ENCODE measurements at regions not wholly inside any gene's neighbourhood (a gene's known extent, or its start where the extent isn't known, plus 50 kb on each side); places are given as distances from the start of the nearest gene placed in this dataset.

DNA sequence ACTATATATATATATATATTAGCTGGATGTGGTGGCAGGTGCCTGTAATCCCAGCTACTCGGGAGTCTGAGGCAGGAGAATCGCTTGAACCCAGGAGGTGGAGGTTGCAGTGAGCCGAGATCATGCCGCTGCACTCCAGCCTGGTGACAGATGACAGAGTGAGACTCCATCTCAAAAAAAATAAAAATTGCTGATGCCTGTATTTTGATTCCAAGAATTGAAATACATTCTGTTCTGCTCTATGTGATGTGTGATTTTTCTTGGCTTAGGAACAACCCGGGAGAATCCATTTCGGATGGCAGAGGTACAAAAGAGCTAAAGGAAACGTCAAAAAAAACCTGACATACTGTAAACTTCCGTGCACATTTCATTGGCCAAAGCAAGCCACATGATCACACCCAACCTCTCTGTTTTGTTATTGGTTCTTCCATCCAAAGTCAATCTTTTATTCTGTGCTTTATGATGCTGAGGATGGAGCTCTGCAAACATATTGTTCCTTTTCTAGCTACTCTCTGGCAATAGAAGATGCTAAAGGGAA is 478.1 kb upstream of the MAP2 start:
- no peak overlapping the region for H3K27ac ChIP-seq (ENCODE audit: insufficient read depth in 1 of 2, low read depth in 1 of 2, low read length in 2 of 2, poor library complexity in 1 of 2, severe bottlenecking in 2 of 2)
- no peaks in the 10 kb centered on the region for H3K36me3 ChIP-seq (ENCODE audit: control insufficient read depth in 4 of 4, insufficient read depth in 4 of 4, low read length in 3 of 4)
- DNase-seq = no peak
- CTCF ChIA-PET = no interaction called here
- H3K4me3 ChIP-seq (ENCODE audit: control insufficient read depth in 1 of 7, extremely low read depth in 1 of 7, insufficient read depth in 4 of 7, low read depth in 2 of 7, low read length in 6 of 7) = no peak overlapping the region
- no peaks in the 10 kb centered on the region for H3K9me3 ChIP-seq (ENCODE audit: control extremely low read depth in 1 of 5, control insufficient read depth in 4 of 5, insufficient read depth in 2 of 5, low read depth in 1 of 5, low read length in 4 of 5)
- H3K4me1 ChIP-seq (ENCODE audit: control extremely low read depth in 1 of 4, control insufficient read depth in 4 of 4, insufficient read depth in 4 of 4, low read length in 3 of 4) = no peaks in the 10 kb centered on the region
- POLR2A ChIA-PET = no interaction called here
- 77% methylated on average over 5 of the region's 8 CpGs for WGBS (ENCODE audit: insufficient coverage)
- H3K27me3 ChIP-seq (replicated peaks in 2 of 5; ENCODE audit: control insufficient read depth in 4 of 5, insufficient read depth in 5 of 5, low read length in 4 of 5) = no peaks in the 10 kb centered on the region

DNA sequence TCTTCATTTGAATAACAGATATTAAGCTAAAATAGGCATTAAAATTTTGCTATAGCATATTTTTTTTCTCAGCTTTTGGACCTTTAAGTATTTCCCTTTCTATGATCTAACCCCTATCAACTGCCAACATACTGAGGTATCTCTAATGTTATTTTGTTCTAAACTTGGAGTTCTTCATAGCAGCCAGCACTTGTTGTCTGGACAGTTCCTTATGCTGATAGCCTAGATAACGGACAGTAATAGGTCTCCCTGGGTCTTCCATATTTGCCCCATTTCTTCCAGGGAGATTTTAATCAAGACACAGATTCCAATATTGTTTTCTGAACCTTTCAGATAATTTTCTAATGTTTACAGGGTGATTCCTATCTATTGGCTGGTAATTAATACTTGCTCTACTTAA is 475.8 kb upstream of the MAP2 start:
- CTCF ChIA-PET = no interaction called here
- DNase-seq = no peak
- H3K4me1 ChIP-seq (ENCODE audit: control extremely low read depth in 1 of 4, control insufficient read depth in 4 of 4, insufficient read depth in 4 of 4, low read length in 3 of 4) = no peaks in the 10 kb centered on the region
- no peaks in the 10 kb centered on the region for H3K36me3 ChIP-seq (ENCODE audit: control insufficient read depth in 4 of 4, insufficient read depth in 4 of 4, low read length in 3 of 4)
- H3K27me3 ChIP-seq (replicated peaks in 2 of 5; ENCODE audit: control insufficient read depth in 4 of 5, insufficient read depth in 5 of 5, low read length in 4 of 5) = no peaks in the 10 kb centered on the region
- H3K9me3 ChIP-seq (ENCODE audit: control extremely low read depth in 1 of 5, control insufficient read depth in 4 of 5, insufficient read depth in 2 of 5, low read depth in 1 of 5, low read length in 4 of 5) = no peaks in the 10 kb centered on the region
- WGBS (ENCODE audit: insufficient coverage) = no CpG with 5 or more reads among the region's 1 CpG
- H3K27ac ChIP-seq (ENCODE audit: insufficient read depth in 1 of 2, low read depth in 1 of 2, low read length in 2 of 2, poor library complexity in 1 of 2, severe bottlenecking in 2 of 2) = no peak overlapping the region
- POLR2A ChIA-PET = no interaction called here
- H3K4me3 ChIP-seq (ENCODE audit: control insufficient read depth in 1 of 7, extremely low read depth in 1 of 7, insufficient read depth in 4 of 7, low read depth in 2 of 7, low read length in 6 of 7) = no peak overlapping the region

DNA sequence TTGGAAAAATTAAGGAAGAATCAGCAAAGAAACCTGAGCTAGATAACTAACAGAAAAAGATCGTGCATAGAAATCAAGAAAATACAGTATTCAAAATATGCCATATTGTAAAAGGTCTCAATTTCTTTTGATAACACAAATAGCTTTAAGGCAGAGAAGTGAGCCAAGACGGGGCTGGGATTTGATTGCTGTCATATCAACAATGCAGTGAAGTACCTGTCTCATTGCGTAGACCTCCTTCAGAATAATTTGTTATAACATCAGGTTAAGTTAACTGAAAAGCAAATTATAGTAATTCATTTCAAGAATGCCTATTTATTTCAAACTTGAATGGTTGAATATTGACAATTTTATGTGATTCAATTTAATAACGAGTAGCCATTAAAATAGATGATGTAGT is 453.8 kb upstream of the MAP2 start:
- Histone ChIP-seq H3K36me3 (ENCODE audit: control insufficient read depth in 4 of 4, insufficient read depth in 4 of 4, low read length in 3 of 4) (no peaks in the 10 kb centered on the region), H3K4me3 (ENCODE audit: control insufficient read depth in 1 of 7, extremely low read depth in 1 of 7, insufficient read depth in 4 of 7, low read depth in 2 of 7, low read length in 6 of 7) (no peak overlapping the region), H3K9me3 (ENCODE audit: control extremely low read depth in 1 of 5, control insufficient read depth in 4 of 5, insufficient read depth in 2 of 5, low read depth in 1 of 5, low read length in 4 of 5) (peaks cover 0 to 9% (median 0%) of the 10 kb centered on the region in 5 experiments), H3K4me1 (ENCODE audit: control extremely low read depth in 1 of 4, control insufficient read depth in 4 of 4, insufficient read depth in 4 of 4, low read length in 3 of 4) (no peaks in the 10 kb centered on the region), H3K27me3 (replicated peaks in 2 of 5; ENCODE audit: control insufficient read depth in 4 of 5, insufficient read depth in 5 of 5, low read length in 4 of 5) (no peaks in the 10 kb centered on the region), H3K27ac (ENCODE audit: insufficient read depth in 1 of 2, low read depth in 1 of 2, low read length in 2 of 2, poor library complexity in 1 of 2, severe bottlenecking in 2 of 2) (no peak overlapping the region)
- no peak for DNase-seq
- POLR2A ChIA-PET = no interaction called here
- WGBS (ENCODE audit: insufficient coverage) = 100% methylated on average over 1 of the region's 4 CpGs
- CTCF ChIA-PET = no interaction called here

DNA sequence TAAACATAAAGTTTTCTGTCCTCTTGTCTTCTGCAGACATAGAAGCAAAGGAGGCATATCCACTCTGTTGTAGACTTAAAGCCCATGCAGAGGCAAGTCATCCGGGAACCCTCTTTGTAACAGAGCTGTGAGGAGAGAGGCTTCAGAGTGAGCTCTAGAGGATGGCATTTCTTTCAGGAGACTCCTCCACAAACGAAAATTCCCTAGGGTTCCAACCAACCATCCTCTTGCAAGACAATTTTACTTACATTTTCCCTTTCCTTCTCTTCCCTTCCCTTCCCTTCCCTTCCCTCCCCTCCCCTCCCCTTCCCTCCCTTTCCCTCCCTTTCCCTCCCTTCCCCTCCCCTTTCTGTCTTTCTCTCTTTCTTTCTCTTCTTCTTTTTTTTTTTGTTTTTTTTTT is 446.3 kb upstream of the MAP2 start:
- Histone ChIP-seq H3K9me3 (ENCODE audit: control extremely low read depth in 1 of 5, control insufficient read depth in 4 of 5, insufficient read depth in 2 of 5, low read depth in 1 of 5, low read length in 4 of 5) (no peaks in the 10 kb centered on the region), H3K4me1 (ENCODE audit: control extremely low read depth in 1 of 4, control insufficient read depth in 4 of 4, insufficient read depth in 4 of 4, low read length in 3 of 4) (no peaks in the 10 kb centered on the region), H3K27me3 (replicated peaks in 2 of 5; ENCODE audit: control insufficient read depth in 4 of 5, insufficient read depth in 5 of 5, low read length in 4 of 5) (no peaks in the 10 kb centered on the region), H3K36me3 (ENCODE audit: control insufficient read depth in 4 of 4, insufficient read depth in 4 of 4, low read length in 3 of 4) (no peaks in the 10 kb centered on the region), H3K27ac (ENCODE audit: insufficient read depth in 1 of 2, low read depth in 1 of 2, low read length in 2 of 2, poor library complexity in 1 of 2, severe bottlenecking in 2 of 2) (no peak overlapping the region), H3K4me3 (ENCODE audit: control insufficient read depth in 1 of 7, extremely low read depth in 1 of 7, insufficient read depth in 4 of 7, low read depth in 2 of 7, low read length in 6 of 7) (no peak overlapping the region)
- no peak for DNase-seq
- ChIA-PET POLR2A (no interaction called here), CTCF (no interaction called here)
- WGBS (ENCODE audit: insufficient coverage) = 83% methylated on average over 1 of the region's 2 CpGs

DNA sequence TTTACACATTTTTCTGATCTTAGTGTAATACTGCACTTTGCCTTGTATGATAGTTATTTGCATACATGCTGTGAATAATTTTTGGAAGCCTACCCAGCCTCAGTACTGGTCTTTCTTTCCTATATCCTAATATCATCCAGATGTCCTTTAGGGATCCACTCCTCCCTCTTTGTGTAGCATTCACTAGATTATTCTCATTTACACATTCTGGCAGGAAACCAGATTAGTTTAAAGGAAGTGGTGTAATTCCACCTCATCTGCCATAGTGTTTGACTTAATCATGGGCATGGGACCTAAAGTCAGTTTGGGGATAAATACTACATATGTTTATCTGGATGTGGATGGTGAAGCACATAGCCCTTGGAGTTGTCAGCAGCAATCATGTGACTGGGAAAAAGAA is 444.9 kb upstream of the MAP2 start:
- Histone ChIP-seq H3K27ac (ENCODE audit: insufficient read depth in 1 of 2, low read depth in 1 of 2, low read length in 2 of 2, poor library complexity in 1 of 2, severe bottlenecking in 2 of 2) (no peak overlapping the region), H3K4me3 (ENCODE audit: control insufficient read depth in 1 of 7, extremely low read depth in 1 of 7, insufficient read depth in 4 of 7, low read depth in 2 of 7, low read length in 6 of 7) (no peak overlapping the region), H3K4me1 (ENCODE audit: control extremely low read depth in 1 of 4, control insufficient read depth in 4 of 4, insufficient read depth in 4 of 4, low read length in 3 of 4) (no peaks in the 10 kb centered on the region), H3K9me3 (ENCODE audit: control extremely low read depth in 1 of 5, control insufficient read depth in 4 of 5, insufficient read depth in 2 of 5, low read depth in 1 of 5, low read length in 4 of 5) (no peaks in the 10 kb centered on the region), H3K27me3 (replicated peaks in 2 of 5; ENCODE audit: control insufficient read depth in 4 of 5, insufficient read depth in 5 of 5, low read length in 4 of 5) (no peaks in the 10 kb centered on the region), H3K36me3 (ENCODE audit: control insufficient read depth in 4 of 4, insufficient read depth in 4 of 4, low read length in 3 of 4) (no peaks in the 10 kb centered on the region)
- CTCF ChIA-PET = no interaction called here
- POLR2A ChIA-PET = no interaction called here
- no peak for DNase-seq

DNA sequence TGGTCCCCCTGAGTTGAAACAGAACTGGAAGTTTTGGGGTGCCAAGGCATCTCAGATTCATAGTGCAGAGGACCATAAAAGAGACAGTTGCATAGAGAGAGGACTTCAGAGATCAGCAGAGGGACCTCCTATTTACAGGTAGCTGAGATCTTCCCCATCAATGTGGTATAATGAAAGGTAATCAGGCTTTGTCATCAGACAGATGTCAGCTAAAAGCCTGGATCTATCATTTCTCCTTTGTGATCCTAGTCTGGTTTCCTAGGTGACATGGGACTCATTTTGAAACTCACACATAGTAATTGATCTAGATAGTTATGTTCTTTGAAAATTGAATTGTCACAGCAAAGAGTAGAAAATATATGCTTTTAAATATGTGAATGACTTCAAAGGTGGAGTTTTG is 443.5 kb upstream of the MAP2 start:
- Histone ChIP-seq H3K9me3 (ENCODE audit: control extremely low read depth in 1 of 5, control insufficient read depth in 4 of 5, insufficient read depth in 2 of 5, low read depth in 1 of 5, low read length in 4 of 5) (no peaks in the 10 kb centered on the region), H3K27ac (ENCODE audit: insufficient read depth in 1 of 2, low read depth in 1 of 2, low read length in 2 of 2, poor library complexity in 1 of 2, severe bottlenecking in 2 of 2) (no peak overlapping the region), H3K36me3 (ENCODE audit: control insufficient read depth in 4 of 4, insufficient read depth in 4 of 4, low read length in 3 of 4) (no peaks in the 10 kb centered on the region), H3K4me3 (ENCODE audit: control insufficient read depth in 1 of 7, extremely low read depth in 1 of 7, insufficient read depth in 4 of 7, low read depth in 2 of 7, low read length in 6 of 7) (no peak overlapping the region), H3K4me1 (ENCODE audit: control extremely low read depth in 1 of 4, control insufficient read depth in 4 of 4, insufficient read depth in 4 of 4, low read length in 3 of 4) (no peaks in the 10 kb centered on the region), H3K27me3 (replicated peaks in 2 of 5; ENCODE audit: control insufficient read depth in 4 of 5, insufficient read depth in 5 of 5, low read length in 4 of 5) (no peaks in the 10 kb centered on the region)
- no peak for DNase-seq
- ChIA-PET POLR2A (no interaction called here), CTCF (no interaction called here)

DNA sequence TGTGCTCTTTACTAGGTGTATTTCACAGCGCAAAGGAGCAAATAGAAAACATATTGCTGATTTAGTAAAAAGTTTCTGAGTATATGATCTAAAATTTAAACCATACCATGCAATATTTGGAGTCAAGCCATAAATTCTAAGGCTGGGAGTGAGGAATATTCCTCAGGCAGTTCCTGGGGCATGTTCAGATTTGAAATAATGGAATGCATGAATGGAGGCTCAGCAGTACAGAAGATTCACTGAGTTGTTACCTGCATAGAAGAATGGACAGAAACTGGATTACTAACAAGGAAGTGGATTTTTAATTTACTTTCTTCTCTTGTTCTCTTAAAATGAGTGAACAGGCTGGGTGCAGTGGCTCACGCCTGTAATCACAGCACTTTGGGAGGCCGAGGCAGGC is 441.0 kb upstream of the MAP2 start:
- no peak for DNase-seq
- Histone ChIP-seq H3K4me1 (ENCODE audit: control extremely low read depth in 1 of 4, control insufficient read depth in 4 of 4, insufficient read depth in 4 of 4, low read length in 3 of 4) (no peaks in the 10 kb centered on the region), H3K27ac (ENCODE audit: insufficient read depth in 1 of 2, low read depth in 1 of 2, low read length in 2 of 2, poor library complexity in 1 of 2, severe bottlenecking in 2 of 2) (no peak overlapping the region), H3K27me3 (replicated peaks in 2 of 5; ENCODE audit: control insufficient read depth in 4 of 5, insufficient read depth in 5 of 5, low read length in 4 of 5) (no peaks in the 10 kb centered on the region), H3K9me3 (ENCODE audit: control extremely low read depth in 1 of 5, control insufficient read depth in 4 of 5, insufficient read depth in 2 of 5, low read depth in 1 of 5, low read length in 4 of 5) (no peaks in the 10 kb centered on the region), H3K4me3 (ENCODE audit: control insufficient read depth in 1 of 7, extremely low read depth in 1 of 7, insufficient read depth in 4 of 7, low read depth in 2 of 7, low read length in 6 of 7) (no peak overlapping the region), H3K36me3 (ENCODE audit: control insufficient read depth in 4 of 4, insufficient read depth in 4 of 4, low read length in 3 of 4) (no peaks in the 10 kb centered on the region)
- ChIA-PET POLR2A (no interaction called here), CTCF (no interaction called here)
- 100% methylated on average over 2 of the region's 3 CpGs for WGBS (ENCODE audit: insufficient coverage)

DNA sequence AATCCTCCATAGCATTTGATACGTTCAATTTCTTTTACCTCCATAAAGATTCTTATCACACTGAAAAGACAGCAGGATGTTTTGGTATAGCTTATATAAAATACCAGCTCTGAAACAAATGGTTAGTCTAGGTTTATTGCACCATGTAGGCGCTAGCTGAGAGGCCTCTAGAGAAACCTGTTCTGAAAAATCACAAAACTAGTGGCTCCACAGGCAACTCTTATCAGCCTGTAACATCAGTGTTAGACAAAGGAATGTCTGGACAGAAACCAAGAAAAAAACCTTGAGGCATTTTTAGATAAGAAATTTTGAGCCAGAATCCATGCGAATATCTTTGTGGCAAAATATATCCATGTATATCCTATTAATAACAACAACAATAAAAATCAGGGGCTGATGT is 440.4 kb upstream of the MAP2 start:
- Histone ChIP-seq H3K4me3 (ENCODE audit: control insufficient read depth in 1 of 7, extremely low read depth in 1 of 7, insufficient read depth in 4 of 7, low read depth in 2 of 7, low read length in 6 of 7) (no peak overlapping the region), H3K27ac (ENCODE audit: insufficient read depth in 1 of 2, low read depth in 1 of 2, low read length in 2 of 2, poor library complexity in 1 of 2, severe bottlenecking in 2 of 2) (no peak overlapping the region), H3K9me3 (ENCODE audit: control extremely low read depth in 1 of 5, control insufficient read depth in 4 of 5, insufficient read depth in 2 of 5, low read depth in 1 of 5, low read length in 4 of 5) (no peaks in the 10 kb centered on the region), H3K4me1 (ENCODE audit: control extremely low read depth in 1 of 4, control insufficient read depth in 4 of 4, insufficient read depth in 4 of 4, low read length in 3 of 4) (no peaks in the 10 kb centered on the region), H3K36me3 (ENCODE audit: control insufficient read depth in 4 of 4, insufficient read depth in 4 of 4, low read length in 3 of 4) (no peaks in the 10 kb centered on the region), H3K27me3 (replicated peaks in 2 of 5; ENCODE audit: control insufficient read depth in 4 of 5, insufficient read depth in 5 of 5, low read length in 4 of 5) (no peaks in the 10 kb centered on the region)
- DNase-seq = no peak
- POLR2A ChIA-PET = no interaction called here
- 100% methylated on average over 1 of the region's 3 CpGs for WGBS (ENCODE audit: insufficient coverage)
- CTCF ChIA-PET = no interaction called here

Data from common myeloid progenitor, CD34-positive (primary cell).